ENCODE measurements at regions not wholly inside any gene's neighbourhood (a gene's known extent, or its start where the extent isn't known, plus 50 kb on each side); places are given as distances from the start of the nearest gene placed in this dataset.
"Not testable (repeated sequence)": the region's sequence is repeated elsewhere in the genome, so short reads cannot be mapped to it uniquely, and the experiment has no call there.

GRCh38 chr13:37510441-37510840 is 88.1 kb downstream of the POSTN start:
- no peak for DNase-seq (ENCODE audit: low spot score in 2 of 2)
- H3K36me3 ChIP-seq (replicated peaks), result no peaks in the 10 kb centered on the region
- no peak overlapping the region for H3K4me3 ChIP-seq
- H3K27me3 ChIP-seq (ENCODE audit: low read depth), result no peaks in the 10 kb centered on the region; the same call in 1 of the 2 replicates
- H3K4me1 ChIP-seq, result no peaks in the 10 kb centered on the region
- in situ Hi-C loops (cut with MboI; ENCODE audit: low sequenced_read_pairs), result no loop called here
- H3K9me3 ChIP-seq, result no peaks in the 10 kb centered on the region

GRCh38 chr13:37505531-37505930 is 93.0 kb downstream of the POSTN start:
- Histone ChIP-seq H3K4me1 (no peaks in the 10 kb centered on the region), H3K36me3 (replicated peaks) (no peaks in the 10 kb centered on the region), H3K27me3 (ENCODE audit: low read depth) (no peaks in the 10 kb centered on the region; the same call in 1 of the 2 replicates), H3K9me3 (no peaks in the 10 kb centered on the region), H3K4me3 (no peak overlapping the region)
- in situ Hi-C loops (cut with MboI; ENCODE audit: low sequenced_read_pairs), result no loop called here
- no peak for DNase-seq (ENCODE audit: low spot score in 2 of 2)

DNA sequence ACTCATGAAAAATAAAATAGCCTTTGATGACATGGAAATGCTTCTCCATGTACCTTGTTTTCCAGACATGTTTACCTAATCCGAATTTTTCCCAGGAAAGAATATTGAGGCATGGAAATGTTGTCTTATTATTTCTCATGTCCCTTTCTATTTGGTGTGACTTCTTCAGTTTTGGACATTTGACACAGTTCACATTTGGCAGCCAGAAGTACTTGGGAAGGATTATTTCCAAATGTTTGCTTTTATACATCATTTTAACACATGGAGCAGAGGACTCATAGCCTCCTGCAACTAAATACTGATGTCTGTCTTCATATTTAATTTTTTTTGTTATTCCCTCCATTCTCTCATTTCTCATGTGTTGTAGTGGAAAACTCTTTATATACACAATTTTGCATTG is 94.3 kb downstream of the POSTN start:
- no peaks in the 10 kb centered on the region for H3K27me3 ChIP-seq (ENCODE audit: low read depth)
- H3K4me3 ChIP-seq, result no peak overlapping the region
- no peaks in the 10 kb centered on the region for H3K4me1 ChIP-seq
- H3K36me3 ChIP-seq (replicated peaks), result no peaks in the 10 kb centered on the region
- H3K9me3 ChIP-seq, result no peaks in the 10 kb centered on the region
- in situ Hi-C loops (cut with MboI; ENCODE audit: low sequenced_read_pairs), result no loop called here
- no peak for DNase-seq (ENCODE audit: low spot score in 2 of 2)

DNA sequence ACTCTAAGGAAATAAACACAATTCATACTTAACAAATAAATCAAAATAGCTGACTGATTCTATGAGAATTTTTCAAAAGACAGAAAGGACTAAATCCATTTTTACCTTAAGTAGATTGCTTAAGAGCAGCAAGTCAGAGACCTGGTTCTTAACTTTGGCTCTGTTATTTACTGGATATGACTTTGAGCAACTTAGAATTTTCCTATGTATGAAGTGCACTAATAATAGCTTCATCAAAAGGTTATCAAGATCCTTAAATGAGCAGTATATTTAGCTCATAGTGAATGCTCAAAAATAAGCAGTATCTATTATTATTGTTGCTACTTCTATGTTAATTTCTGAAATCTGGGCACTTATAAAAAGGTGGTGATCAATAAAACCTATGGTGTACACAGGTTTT is 95.3 kb downstream of the POSTN start:
- no peaks in the 10 kb centered on the region for H3K4me1 ChIP-seq
- no peaks in the 10 kb centered on the region for H3K27me3 ChIP-seq (ENCODE audit: low read depth)
- H3K36me3 ChIP-seq (replicated peaks), result no peaks in the 10 kb centered on the region
- no peak overlapping the region for H3K4me3 ChIP-seq
- H3K9me3 ChIP-seq, result no peaks in the 10 kb centered on the region
- no peak for DNase-seq (ENCODE audit: low spot score in 2 of 2)
- in situ Hi-C loops (cut with MboI; ENCODE audit: low sequenced_read_pairs), result no loop called here

- H3K4me3 ChIP-seq; H3K4me1 ChIP-seq; DNase-seq (ENCODE audit: low spot score in 2 of 2); H3K9me3 ChIP-seq; H3K36me3 ChIP-seq (replicated peaks); in situ Hi-C loops (cut with MboI; ENCODE audit: low sequenced_read_pairs); H3K27me3 ChIP-seq (ENCODE audit: low read depth): not testable (repeated sequence)
Observed at GRCh38 chr13:37502303-37502993, 96.1 kb downstream of the POSTN start.

DNA sequence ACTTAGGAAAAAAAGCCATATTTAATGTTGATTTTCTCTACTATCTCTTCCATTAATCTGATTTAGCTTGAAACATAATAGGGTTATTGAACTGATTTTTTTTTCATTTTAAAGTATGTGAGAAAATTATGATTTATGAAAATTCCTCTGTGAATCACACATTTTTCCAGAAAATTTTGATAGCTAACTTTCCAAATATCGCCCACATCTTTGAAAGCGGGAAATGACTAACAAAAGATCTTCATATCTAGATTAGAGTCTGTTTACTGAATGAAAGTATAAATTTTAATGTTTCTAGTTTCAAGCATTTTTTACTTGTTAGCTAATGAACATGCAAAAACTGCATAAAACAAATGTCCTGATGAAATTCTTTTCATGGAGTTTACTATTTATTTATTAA is 97.4 kb downstream of the POSTN start:
- H3K9me3 ChIP-seq, result no peaks in the 10 kb centered on the region
- no peaks in the 10 kb centered on the region for H3K36me3 ChIP-seq (replicated peaks)
- H3K4me1 ChIP-seq, result no peaks in the 10 kb centered on the region
- H3K27me3 ChIP-seq (ENCODE audit: low read depth), result no peaks in the 10 kb centered on the region
- no peak overlapping the region for H3K4me3 ChIP-seq
- DNase-seq (ENCODE audit: low spot score in 2 of 2), result no peak
- in situ Hi-C loops (cut with MboI; ENCODE audit: low sequenced_read_pairs), result no loop called here

DNA sequence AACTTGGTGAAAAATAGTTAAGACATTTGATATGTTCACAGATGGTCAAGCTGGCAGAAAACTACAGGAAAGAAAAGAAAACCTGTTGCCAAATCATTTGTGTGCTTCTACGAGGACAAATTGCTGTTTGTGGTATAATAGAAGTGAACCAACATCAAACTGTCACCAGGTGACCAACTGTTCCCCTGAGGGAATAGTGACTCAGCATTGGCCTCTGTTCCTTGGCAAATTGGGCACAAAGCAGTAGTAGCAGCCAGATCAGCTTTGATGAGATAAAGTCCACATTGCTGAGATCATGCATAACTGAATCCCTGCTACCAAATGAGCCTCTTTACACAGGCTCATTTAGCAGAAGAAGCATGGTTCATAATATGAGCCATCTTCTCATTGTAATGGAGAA is 103.5 kb downstream of the POSTN start:
- Histone ChIP-seq H3K36me3 (replicated peaks) (no peaks in the 10 kb centered on the region), H3K4me3 (no peak overlapping the region), H3K27me3 (ENCODE audit: low read depth) (no peaks in the 10 kb centered on the region; the same call in 1 of the 2 replicates), H3K9me3 (no peaks in the 10 kb centered on the region), H3K4me1 (no peaks in the 10 kb centered on the region)
- no peak for DNase-seq (ENCODE audit: low spot score in 2 of 2)
- in situ Hi-C loops (cut with MboI; ENCODE audit: low sequenced_read_pairs), result no loop called here

GRCh38 chr13:37493775-37494174 is 104.8 kb downstream of the POSTN start:
- Histone ChIP-seq H3K36me3 (replicated peaks) (no peaks in the 10 kb centered on the region), H3K27me3 (ENCODE audit: low read depth) (no peaks in the 10 kb centered on the region; the same call in 1 of the 2 replicates), H3K4me3 (no peak overlapping the region), H3K9me3 (no peaks in the 10 kb centered on the region), H3K4me1 (no peaks in the 10 kb centered on the region)
- in situ Hi-C loops (cut with MboI; ENCODE audit: low sequenced_read_pairs), result no loop called here
- no peak for DNase-seq (ENCODE audit: low spot score in 2 of 2)

DNA sequence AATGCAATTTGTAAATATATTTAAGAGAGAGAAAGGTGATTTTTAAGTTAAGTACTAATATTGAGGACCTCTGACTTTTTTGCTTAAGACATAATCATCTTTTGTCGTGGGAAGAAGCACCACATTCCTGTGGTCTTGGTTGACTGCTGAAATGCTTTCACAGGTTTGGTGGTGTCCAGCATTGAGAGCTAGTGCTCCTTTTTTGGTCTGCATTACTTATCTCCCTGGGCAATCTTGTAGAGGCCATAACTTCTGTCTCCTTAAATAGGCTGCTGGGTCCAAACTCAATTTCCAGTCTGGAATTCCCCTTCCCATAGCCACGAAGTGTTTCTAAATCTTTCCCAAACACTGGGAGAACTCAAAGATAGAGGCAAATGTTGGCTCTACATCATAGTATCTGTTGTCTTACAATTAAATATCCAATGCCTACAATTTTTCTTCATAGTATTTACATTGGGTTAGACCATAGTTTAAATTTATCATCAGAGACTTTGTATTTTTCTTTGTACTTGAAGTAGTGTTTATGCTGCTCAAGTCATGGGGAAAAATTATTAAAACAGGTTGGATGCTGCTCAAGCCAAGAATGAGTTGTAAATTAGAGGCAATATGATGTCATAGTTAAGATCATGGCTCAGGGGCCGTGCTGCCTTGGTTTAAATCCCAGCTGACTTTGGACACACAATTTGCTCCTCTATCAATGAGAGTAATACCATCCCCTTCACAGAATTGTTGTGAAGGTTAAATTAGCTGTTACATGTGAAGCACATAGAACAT is 105.6 kb downstream of the POSTN start:
- in situ Hi-C loops (cut with MboI; ENCODE audit: low sequenced_read_pairs), result no loop called here
- H3K4me1 ChIP-seq, result no peaks in the 10 kb centered on the region
- no peak for DNase-seq (ENCODE audit: low spot score in 2 of 2)

DNA sequence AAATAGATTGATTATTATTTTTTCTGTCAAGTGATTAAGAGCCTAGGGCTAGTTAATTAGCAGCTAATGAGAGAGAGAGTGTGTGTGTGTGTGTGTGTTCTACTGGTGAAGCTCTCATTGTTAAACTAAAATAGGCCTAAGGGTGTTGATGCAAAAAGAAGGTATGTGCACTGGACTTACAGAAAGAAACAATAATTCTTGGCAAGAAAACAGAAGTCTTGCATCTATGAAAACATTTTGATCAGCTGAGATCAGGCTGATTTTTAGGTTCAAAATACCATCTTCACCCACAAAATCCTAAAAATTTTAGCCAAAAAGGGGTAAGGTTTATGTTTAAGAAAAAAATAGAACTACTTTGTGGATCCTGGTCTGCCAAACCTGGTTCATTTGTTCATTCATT is 106.5 kb downstream of the POSTN start:
- DNase-seq (ENCODE audit: low spot score in 2 of 2), result no peak
- Histone ChIP-seq H3K36me3 (replicated peaks) (no peaks in the 10 kb centered on the region), H3K4me1 (no peaks in the 10 kb centered on the region), H3K4me3 (no peak overlapping the region), H3K27me3 (ENCODE audit: low read depth) (no peaks in the 10 kb centered on the region; the same call in 1 of the 2 replicates), H3K9me3 (no peaks in the 10 kb centered on the region)
- in situ Hi-C loops (cut with MboI; ENCODE audit: low sequenced_read_pairs), result no loop called here

More for the DNA sequence above, 105.6 kb downstream of the POSTN start:
- H3K9me3 ChIP-seq, result no peaks in the 10 kb centered on the region
- H3K36me3 ChIP-seq (replicated peaks), result no peaks in the 10 kb centered on the region
- no peaks in the 10 kb centered on the region; the same call in 1 of the 2 replicates for H3K27me3 ChIP-seq (ENCODE audit: low read depth)
- no peak overlapping the region for H3K4me3 ChIP-seq

GRCh38 chr13:37491661-37492060 is 106.9 kb downstream of the POSTN start:
- Histone ChIP-seq H3K9me3 (no peaks in the 10 kb centered on the region), H3K4me1 (no peaks in the 10 kb centered on the region), H3K4me3 (no peak overlapping the region), H3K36me3 (replicated peaks) (no peaks in the 10 kb centered on the region), H3K27me3 (ENCODE audit: low read depth) (no peaks in the 10 kb centered on the region; the same call in 1 of the 2 replicates)
- in situ Hi-C loops (cut with MboI; ENCODE audit: low sequenced_read_pairs), result no loop called here
- DNase-seq (ENCODE audit: low spot score in 2 of 2), result no peak

DNA sequence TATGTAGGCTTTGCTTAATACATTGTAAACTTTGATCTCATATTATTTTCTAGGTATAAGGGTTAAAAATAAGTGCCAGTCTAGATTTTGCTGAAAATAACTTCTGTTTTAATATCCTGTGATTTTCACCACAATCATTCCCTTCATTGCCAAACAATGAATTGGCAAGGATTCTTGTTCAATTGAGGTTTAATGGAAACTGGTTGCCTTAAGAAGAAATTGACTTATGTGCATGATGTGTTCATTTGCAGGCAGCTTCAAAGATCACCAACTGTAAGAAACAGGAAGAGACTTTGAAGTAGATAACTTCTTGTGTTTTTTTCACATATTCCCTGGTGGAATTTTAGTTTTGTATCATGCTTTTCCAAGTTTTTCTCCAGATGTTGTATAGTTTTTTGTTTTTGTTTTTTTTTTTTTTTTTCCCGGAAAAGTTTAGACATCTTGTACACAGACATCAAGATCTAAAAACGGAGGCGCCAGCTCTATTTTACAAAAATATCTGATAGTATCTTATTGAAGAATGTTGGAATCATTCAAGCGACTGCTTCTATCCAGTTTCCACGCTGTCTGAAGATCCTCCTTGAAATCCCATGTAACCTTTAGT is 108.3 kb downstream of the POSTN start:
- DNase-seq (ENCODE audit: low spot score in 2 of 2), result no peak
- in situ Hi-C loops (cut with MboI; ENCODE audit: low sequenced_read_pairs), result no loop called here
- no peaks in the 10 kb centered on the region for H3K9me3 ChIP-seq
- H3K4me3 ChIP-seq, result no peak overlapping the region
- H3K27me3 ChIP-seq (ENCODE audit: low read depth), result no peaks in the 10 kb centered on the region; the same call in 1 of the 2 replicates
- no peaks in the 10 kb centered on the region for H3K4me1 ChIP-seq
- no peaks in the 10 kb centered on the region for H3K36me3 ChIP-seq (replicated peaks)

DNA sequence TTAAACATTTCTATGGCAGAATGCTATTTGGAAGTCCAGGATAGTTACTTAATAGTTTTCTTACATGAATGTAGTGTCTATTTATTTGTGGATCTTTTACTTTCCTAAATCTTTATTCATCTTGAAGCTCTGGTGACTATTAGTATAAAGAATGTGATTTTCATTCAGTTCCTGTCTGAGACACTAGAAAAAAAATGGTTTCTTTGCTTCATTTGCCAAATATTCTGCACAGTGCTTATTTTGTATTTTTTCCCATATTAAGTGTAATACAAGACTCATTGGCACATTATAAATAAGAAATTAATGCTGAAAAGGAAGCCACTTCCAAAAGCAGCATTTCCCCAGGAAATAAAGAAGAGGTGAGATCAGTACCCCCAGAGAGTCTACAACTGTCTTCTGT is 109.8 kb downstream of the POSTN start:
- Histone ChIP-seq H3K27me3 (ENCODE audit: low read depth) (no peaks in the 10 kb centered on the region; the same call in 1 of the 2 replicates), H3K4me1 (no peaks in the 10 kb centered on the region), H3K4me3 (no peak overlapping the region), H3K9me3 (no peaks in the 10 kb centered on the region), H3K36me3 (replicated peaks) (no peaks in the 10 kb centered on the region)
- DNase-seq (ENCODE audit: low spot score in 2 of 2), result no peak
- in situ Hi-C loops (cut with MboI; ENCODE audit: low sequenced_read_pairs), result no loop called here

GRCh38 chr13:37486171-37486681 is 112.3 kb downstream of the POSTN start:
- no peaks in the 10 kb centered on the region for H3K4me1 ChIP-seq
- H3K36me3 ChIP-seq (replicated peaks), result no peaks in the 10 kb centered on the region
- in situ Hi-C loops (cut with MboI; ENCODE audit: low sequenced_read_pairs), result no loop called here
- no peaks in the 10 kb centered on the region for H3K9me3 ChIP-seq
- no peaks in the 10 kb centered on the region for H3K27me3 ChIP-seq (ENCODE audit: low read depth)
- DNase-seq (ENCODE audit: low spot score in 2 of 2), result no peak
- H3K4me3 ChIP-seq, result no peak overlapping the region
